Hematopoietic multipotent progenitor cell treated with erythropoietin and hydrocortisone succinate and interleukin-3 and kit ligand, for 8 days (in vitro differentiated cells): ENCODE measurements at regions not wholly inside any gene's neighbourhood (a gene's known extent, or its start where the extent isn't known, plus 50 kb on each side); places are given as distances from the start of the nearest gene placed in this dataset.

Source experiments
- DNase-seq: peaks from one replicate; pipeline ENCODE4 v3.0.0-alpha.2; 2015

- no peak for DNase-seq
Measured at GRCh38 chr2:238727585-238728329, 120.1 kb upstream of the TWIST2 start.

GRCh38 chr2:238728330-238729260 is 119.3 kb upstream of the TWIST2 start:
- DNase-seq = no peak

- no peak for DNase-seq
Measured at GRCh38 chr2:238729261-238729935, 118.5 kb upstream of the TWIST2 start.

- DNase-seq = no peak
Measured at GRCh38 chr2:238730001-238730669, 117.8 kb upstream of the TWIST2 start.

GRCh38 chr2:238730881-238731280 is 117.0 kb upstream of the TWIST2 start:
- DNase-seq = no peak

- DNase-seq = no peak
Measured at GRCh38 chr2:238731961-238732360, 115.9 kb upstream of the TWIST2 start.

GRCh38 chr2:238738917-238739316 is 109.0 kb upstream of the TWIST2 start:
- DNase-seq = no peak

GRCh38 chr2:238739668-238740067 is 108.2 kb upstream of the TWIST2 start:
- DNase-seq = no peak

- no peak for DNase-seq
Measured at GRCh38 chr2:238741277-238741676, 106.6 kb upstream of the TWIST2 start.

GRCh38 chr2:238742066-238742465 is 105.8 kb upstream of the TWIST2 start:
- DNase-seq = no peak

GRCh38 chr2:238742664-238743063 is 105.2 kb upstream of the TWIST2 start:
- DNase-seq = no peak

- no peak for DNase-seq
Measured at GRCh38 chr2:238743243-238744065, 104.4 kb upstream of the TWIST2 start.

- DNase-seq = no peak
Measured at GRCh38 chr2:238744951-238745350, 102.9 kb upstream of the TWIST2 start.

- DNase-seq = no peak
Measured at GRCh38 chr2:238745997-238746396, 101.9 kb upstream of the TWIST2 start.

GRCh38 chr2:238747114-238747513 is 100.8 kb upstream of the TWIST2 start:
- no peak for DNase-seq

- DNase-seq = no peak
Measured at GRCh38 chr2:238747557-238747956, 100.3 kb upstream of the TWIST2 start.

GRCh38 chr2:238750212-238750904 is 97.5 kb upstream of the TWIST2 start:
- no peak for DNase-seq

- no peak for DNase-seq
Measured at GRCh38 chr2:238754259-238754658, 93.6 kb upstream of the TWIST2 start.

- peak; percentile 2 for DNase-seq
Measured at GRCh38 chr2:238761868-238762267, 86.0 kb upstream of the TWIST2 start.

GRCh38 chr2:238763471-238763995 is 84.4 kb upstream of the TWIST2 start:
- no peak for DNase-seq

GRCh38 chr2:238765590-238765989 is 82.3 kb upstream of the TWIST2 start:
- no peak for DNase-seq
